Activated naive CD4-positive, alpha-beta T cell treated with Interleukin-2 at 50 U/mL for 16 hours (primary cell): ENCODE measurements at regions not wholly inside any gene's neighbourhood (a gene's known extent, or its start where the extent isn't known, plus 50 kb on each side); places are given as distances from the start of the nearest gene placed in this dataset.

Experiments
- DNase-seq: peaks from one replicate; pipeline ENCODE4 v3.0.0-alpha.2; 2020

- DNase-seq: no peak
Observed at GRCh38 chr2:146918280-146918679, 926.5 kb upstream of the ACVR2A start.

DNA sequence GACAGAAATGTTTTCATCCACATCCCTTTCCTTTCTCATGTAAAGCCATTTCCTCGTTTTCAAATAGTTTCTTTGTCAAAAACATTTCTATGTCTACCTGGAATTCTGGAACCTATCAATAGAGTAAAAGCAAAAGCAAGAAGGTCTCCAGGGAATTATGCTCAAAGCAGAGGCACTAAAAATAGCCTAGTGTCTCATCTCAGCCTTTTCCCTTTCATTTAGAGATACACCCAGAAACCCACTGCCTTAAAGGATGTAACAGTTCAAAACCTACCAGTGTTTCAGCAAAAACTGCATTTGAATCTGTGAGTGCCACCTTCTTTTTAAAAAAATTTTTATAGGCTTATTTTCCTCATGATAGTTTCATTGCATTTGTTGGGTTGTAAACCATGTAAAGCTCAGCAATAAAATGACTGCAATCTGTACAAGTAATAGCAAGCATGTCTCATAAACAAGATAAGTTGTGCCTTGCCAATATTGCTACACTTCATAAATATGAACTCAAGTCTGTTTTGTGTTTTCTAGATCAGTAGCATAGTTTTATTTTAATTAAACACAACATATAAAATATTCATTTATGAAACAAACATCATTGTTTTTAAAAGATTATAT is 927.3 kb upstream of the ACVR2A start:
- no peak for DNase-seq

DNA sequence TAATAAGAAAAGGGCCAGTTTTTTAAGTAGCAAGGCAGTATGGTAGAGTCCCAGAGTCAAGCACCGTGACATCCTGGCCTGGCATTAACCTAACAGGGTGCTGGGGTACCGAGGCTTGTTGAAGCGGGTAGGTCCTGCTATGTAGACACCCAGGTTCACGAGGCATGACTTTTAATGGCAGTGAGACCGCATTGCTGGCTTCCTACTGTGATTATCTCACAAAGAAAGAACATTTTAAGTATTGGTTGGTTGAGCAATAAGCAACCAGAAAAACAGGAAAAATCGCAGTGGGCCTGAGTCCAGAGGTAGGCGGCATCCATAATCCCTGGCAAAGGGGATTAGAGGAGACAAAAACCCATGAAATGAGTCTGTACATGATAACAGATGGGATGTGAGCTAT is 927.9 kb upstream of the ACVR2A start:
- DNase-seq: no peak

DNA sequence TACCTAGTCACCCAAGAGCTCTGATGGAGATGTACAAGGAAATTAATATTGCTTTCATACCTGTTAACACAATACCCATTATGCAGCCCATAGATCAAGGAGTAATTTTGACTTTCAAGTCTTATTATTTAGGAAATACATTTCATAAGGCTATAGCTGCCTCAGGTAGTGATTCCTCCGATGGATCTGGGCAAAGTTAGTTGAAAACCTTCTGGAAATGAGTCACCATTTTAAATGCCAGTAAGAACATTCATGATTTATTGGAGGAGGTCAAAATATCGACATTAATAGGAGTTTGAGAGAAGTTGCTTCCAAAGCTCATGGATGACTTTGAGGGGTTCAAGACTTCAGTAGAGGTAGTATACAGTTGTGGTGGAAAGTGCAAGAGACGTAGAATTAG is 931.4 kb upstream of the ACVR2A start:
- no peak for DNase-seq

- DNase-seq: no peak
Observed at GRCh38 chr2:146912536-146912935, 932.3 kb upstream of the ACVR2A start.

DNA sequence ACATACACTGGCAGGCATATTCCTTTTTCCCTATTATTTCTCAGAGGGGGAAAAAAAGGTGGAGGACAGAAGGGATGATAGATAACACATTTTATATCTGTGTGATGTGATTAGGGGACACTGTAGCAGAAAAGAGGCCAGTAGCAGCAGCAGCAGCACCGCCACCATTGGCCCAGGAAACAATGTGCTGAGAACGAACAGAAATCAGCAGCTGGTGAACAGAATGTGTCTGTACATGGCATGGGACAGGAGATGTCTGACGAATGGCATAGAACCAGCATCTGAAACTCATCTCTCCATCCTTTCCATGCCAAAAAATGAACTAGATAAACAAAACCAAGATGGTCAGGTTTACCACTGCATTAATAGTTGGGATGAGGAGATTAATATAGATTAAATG is 936.1 kb upstream of the ACVR2A start:
- DNase-seq: no peak

GRCh38 chr2:146898083-146898482 is 946.7 kb upstream of the ACVR2A start:
- DNase-seq: no peak

GRCh38 chr2:146894514-146894913 is 950.3 kb upstream of the ACVR2A start:
- no peak for DNase-seq

DNA sequence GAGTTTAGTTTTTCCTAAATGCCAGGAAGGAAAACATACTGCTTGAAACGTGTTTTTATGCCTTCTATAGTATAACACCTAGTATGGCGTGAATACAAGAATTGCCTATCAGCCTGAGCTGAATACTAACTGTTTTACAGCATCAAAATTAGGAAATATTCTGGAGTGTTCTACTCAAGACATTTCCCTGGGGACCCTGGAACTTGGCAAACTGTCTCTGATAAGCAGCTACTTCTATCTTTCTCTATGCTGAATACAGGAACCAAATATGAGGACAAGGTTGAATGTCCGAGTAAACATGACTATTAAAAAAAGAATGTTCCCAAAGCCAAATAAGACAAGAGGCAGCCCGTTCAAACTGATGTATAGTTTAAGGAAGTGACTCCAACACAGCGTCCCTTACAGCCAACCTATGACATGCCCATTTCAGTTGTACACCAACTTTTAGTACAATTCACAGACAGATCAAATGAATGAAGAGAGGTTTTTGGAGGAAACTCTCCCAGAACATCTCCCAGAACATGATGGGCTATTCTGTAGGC is 951.3 kb upstream of the ACVR2A start:
- no peak for DNase-seq

DNA sequence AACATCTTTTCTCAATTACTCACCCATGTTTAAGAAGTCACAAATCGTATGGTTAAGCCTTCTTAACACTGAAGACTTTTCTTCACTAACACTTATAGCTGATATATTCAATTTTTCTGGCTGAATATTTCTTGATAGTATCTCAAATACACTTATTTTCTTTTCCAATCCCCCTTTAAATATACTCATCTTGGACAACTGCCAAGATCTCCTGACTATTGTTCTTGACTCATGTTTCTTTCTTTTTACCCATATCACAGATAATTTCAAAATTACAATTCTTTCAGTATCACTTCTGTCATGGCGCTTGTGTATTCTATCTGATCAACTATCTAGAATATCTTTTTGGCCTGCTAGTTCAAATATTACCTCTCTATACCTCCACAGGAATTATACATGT is 954.3 kb upstream of the ACVR2A start:
- DNase-seq: no peak

GRCh38 chr2:146879882-146880281 is 964.9 kb upstream of the ACVR2A start:
- DNase-seq: no peak

DNA sequence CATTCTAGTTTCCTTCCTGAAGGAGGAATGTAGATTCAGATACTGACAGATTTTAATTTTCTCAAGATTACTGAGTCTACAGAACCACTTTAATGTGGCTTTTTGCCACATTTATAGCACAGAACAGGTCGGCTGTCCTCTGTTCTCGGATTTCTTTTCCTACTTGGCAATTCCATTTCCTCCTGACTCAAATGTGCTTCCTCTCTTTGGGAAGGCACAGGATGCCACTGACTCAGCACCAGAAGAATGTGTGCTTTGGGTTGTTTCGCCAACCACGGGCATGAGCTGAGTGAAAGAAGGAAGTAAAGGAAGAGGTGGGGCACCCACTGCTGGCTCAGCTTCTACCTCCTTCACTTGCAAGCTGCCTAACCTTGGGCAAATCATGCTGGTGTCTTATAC is 970.6 kb upstream of the ACVR2A start:
- no peak for DNase-seq

DNA sequence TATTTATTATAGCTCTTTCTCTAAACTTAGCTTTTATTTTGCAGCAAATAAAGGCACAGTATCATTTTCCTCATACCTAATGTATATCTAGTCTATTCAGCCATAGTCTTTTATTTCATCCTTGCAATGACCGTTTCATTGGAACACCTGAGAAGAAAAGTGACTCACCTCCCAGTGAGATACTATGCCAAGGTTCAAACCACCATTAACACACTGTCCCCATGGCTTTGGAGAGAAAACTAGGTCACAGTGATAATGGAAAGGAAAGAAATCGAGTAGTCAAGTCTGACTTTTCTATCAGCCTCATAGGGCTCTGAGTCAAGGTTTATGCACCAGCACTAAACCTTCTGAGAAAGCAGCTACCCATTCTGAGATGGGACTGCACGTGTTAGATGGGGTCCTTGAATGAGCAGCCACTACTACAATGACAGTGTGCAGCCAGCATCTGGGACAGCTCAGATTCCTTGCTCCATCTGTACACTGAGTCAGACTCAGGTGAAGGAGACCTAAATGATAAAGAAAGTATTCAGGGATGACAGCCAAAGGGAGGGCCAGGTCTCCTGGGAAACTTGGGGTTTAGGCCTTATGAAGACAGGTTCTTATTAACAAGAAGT is 971.1 kb upstream of the ACVR2A start:
- DNase-seq: no peak

GRCh38 chr2:146873056-146873455 is 971.8 kb upstream of the ACVR2A start:
- DNase-seq: no peak

GRCh38 chr2:146870691-146871090 is 974.1 kb upstream of the ACVR2A start:
- DNase-seq: no peak

DNA sequence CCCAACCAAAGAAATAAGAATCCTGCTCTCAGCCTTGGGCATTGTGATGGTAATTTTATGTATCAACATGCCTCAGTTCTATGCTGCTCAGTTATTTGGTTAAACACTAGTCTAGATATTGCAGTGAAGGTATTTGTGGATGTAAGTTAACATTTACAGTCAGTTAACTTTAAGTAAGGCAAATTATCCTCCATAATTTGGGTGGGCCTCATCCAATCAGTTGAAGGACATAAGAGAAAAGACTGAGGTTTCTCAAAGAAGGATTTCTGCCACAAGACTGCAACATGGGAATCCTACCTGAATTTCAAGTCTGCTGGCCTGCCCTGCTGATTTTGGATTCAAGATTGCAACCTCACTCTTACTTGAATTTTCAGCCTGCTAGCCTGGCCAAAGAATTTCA is 975.5 kb upstream of the ACVR2A start:
- DNase-seq: no peak

GRCh38 chr2:146868051-146868450 is 976.8 kb upstream of the ACVR2A start:
- no peak for DNase-seq

DNA sequence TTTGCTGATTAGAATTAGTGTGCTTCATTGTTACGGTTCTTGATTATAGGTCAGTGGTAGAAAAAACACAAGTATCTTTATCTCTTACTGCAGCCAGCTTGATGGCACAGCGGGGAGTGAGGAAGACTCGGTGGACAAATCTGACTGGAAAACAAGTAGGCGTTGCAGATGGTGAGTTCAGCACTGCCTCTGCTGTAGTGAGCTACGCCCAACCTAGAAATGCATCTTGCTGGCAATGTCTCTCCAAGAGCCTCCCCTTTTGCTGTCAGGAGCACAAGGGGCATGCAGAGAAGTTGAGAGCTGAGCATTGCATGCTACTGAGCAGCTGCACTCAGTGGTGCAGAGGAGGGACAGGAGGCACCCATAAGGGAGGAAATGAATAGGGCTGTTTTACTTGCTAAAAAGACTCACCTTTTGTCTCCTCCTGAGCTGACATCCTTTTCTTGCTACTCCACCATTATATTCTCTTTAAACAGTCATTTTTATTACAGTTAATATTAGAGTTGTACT is 977.3 kb upstream of the ACVR2A start:
- DNase-seq: no peak

- DNase-seq: no peak
Observed at GRCh38 chr2:146853741-146854444, 990.9 kb upstream of the ACVR2A start.

DNA sequence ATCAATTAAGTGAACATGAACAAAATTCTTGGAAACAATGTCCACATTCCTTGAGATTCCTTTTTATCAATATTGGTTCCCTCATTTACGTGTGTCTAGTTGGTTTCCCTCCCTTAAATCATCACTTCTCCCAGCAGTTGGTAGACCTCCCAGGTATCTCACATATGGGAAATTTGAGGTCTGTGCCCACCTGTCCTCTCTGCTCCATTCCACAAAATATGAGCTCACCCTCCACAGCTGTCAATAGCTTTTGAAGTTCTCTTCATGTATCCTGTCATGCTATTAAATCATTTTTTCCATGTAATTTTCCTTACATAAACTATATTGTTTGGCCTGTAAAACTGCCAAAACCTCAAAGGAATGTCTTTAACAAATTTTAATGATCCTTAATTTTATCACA is 992.2 kb upstream of the ACVR2A start:
- DNase-seq: no peak

GRCh38 chr2:146850746-146851145 is 994.1 kb upstream of the ACVR2A start:
- DNase-seq: no peak

DNA sequence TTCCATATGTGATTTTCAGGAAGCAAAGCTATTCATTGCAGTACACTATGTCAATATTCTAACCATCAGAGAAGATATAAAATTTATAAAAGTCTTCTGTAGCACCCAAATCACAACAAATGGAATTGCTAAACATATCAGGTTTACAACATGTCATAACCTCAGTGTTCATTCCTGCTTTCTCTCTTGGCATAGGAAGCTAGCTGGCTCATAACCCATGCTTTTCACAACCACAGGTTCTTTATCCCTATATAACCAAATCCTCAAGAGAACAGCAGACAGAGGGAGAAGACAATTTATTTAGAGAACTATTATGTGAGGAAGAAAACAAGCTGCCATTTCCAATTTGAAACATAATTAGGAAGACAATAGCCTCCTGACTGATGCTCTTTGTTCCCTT is 997.0 kb upstream of the ACVR2A start:
- DNase-seq: no peak

GRCh38 chr2:146844226-146844990 is 1000.4 kb upstream of the ACVR2A start:
- no peak for DNase-seq
